ENCODE measurements at regions not wholly inside any gene's neighbourhood (a gene's known extent, or its start where the extent isn't known, plus 50 kb on each side); places are given as distances from the start of the nearest gene placed in this dataset.

- TF ChIP-seq ETS1 (IDR thresholded peaks at IDR 0.05) (no peak), POLR2AphosphoS5 (IDR thresholded peaks at IDR 0.05; ENCODE audit: low read depth) (no peak), EZH2 (IDR thresholded peaks at IDR 0.05; ENCODE audit: low read depth, unreplicated experiment) (no peak), NANOG (IDR thresholded peaks at IDR 0.05; ENCODE audit: borderline replicate concordance) (no peak), ZNF114 (CRISPR knock-in tag; IDR thresholded peaks at IDR 0.05) (no peak), CTCF (conservative IDR thresholded peaks at IDR 0.05; ENCODE audit: low read depth in 2 of 2) (no peak)
Measured at GRCh38 chr22:48937032-48937639, 890.5 kb downstream of the BRD1 start (continued).

- no peaks in the 10 kb centered on the region for H3K27me3 ChIP-seq (ENCODE audit: insufficient read depth)
- no peaks in the 10 kb centered on the region for H4K20me1 ChIP-seq (replicated peaks; ENCODE audit: insufficient read depth)
- no peak overlapping the region for H2AFZ ChIP-seq
- H3K4me3 ChIP-seq: no peak overlapping the region
- no peaks in the 10 kb centered on the region for H3K4me1 ChIP-seq (ENCODE audit: insufficient read depth)
- H3K4me2 ChIP-seq: no peak overlapping the region
- Mint-ChIP-seq H3K9me3 (peaks cover 31% of the 10 kb centered on the region), H3K27ac (no peak overlapping the region), H3K4me1 (no peaks in the 10 kb centered on the region), H3K36me3 (ENCODE audit: low read depth) (peaks cover 16% of the 10 kb centered on the region; the same call in 1 of the 3 replicates), H3K4me3 (no peak overlapping the region), H3K27me3 (ENCODE audit: insufficient read depth, low read depth, poor library complexity) (peaks cover 7% of the 10 kb centered on the region)
- ATAC-seq: no peak
- H3K27ac ChIP-seq (ENCODE audit: low read depth): no peak overlapping the region
- no peaks in the 10 kb centered on the region for H3K9me2 ChIP-seq (ENCODE audit: insufficient read depth)
- no peak for DNase-seq (ENCODE audit: low spot score)
- H3K79me2 ChIP-seq (replicated peaks; ENCODE audit: insufficient read depth): no peaks in the 10 kb centered on the region
- no peaks in the 10 kb centered on the region for H3F3A ChIP-seq (replicated peaks; ENCODE audit: low read depth)
- no peak for TF ChIP-seq ZNF331 (CRISPR knock-in tag; IDR thresholded peaks at IDR 0.05; ENCODE audit: low read depth)
- no peak for TF ChIP-seq STAT1 (IDR thresholded peaks at IDR 0.05; ENCODE audit: unreplicated experiment)
- H3K36me3 ChIP-seq (ENCODE audit: insufficient read depth): peaks cover 10% of the 10 kb centered on the region; the same call in 1 of the 2 replicates
Measured at GRCh38 chr22:48936391-48936790, 891.3 kb downstream of the BRD1 start.

GRCh38 chr22:48934446-48934845, 893.2 kb downstream of the BRD1 start:
- Histone ChIP-seq H3K9me2 (ENCODE audit: insufficient read depth) (no peaks in the 10 kb centered on the region), H3K27me3 (ENCODE audit: insufficient read depth) (no peaks in the 10 kb centered on the region), H2AFZ (no peak overlapping the region), H3K4me2 (no peak overlapping the region), H3K36me3 (ENCODE audit: insufficient read depth) (peaks cover 16% of the 10 kb centered on the region; the same call in 1 of the 2 replicates), H3F3A (replicated peaks; ENCODE audit: low read depth) (no peaks in the 10 kb centered on the region), H3K4me3 (no peak overlapping the region), H4K20me1 (replicated peaks; ENCODE audit: insufficient read depth) (no peaks in the 10 kb centered on the region), H3K27ac (ENCODE audit: low read depth) (no peak overlapping the region), H3K4me1 (ENCODE audit: insufficient read depth) (no peaks in the 10 kb centered on the region), H3K79me2 (replicated peaks; ENCODE audit: insufficient read depth) (no peaks in the 10 kb centered on the region)
- H3K4me3 Mint-ChIP-seq: no peak overlapping the region
- no peak for TF ChIP-seq CTCF (conservative IDR thresholded peaks at IDR 0.05; ENCODE audit: low read depth in 2 of 2)
- H3K4me1 Mint-ChIP-seq: no peaks in the 10 kb centered on the region; the same call in 2 of the 3 replicates
- H3K27me3 Mint-ChIP-seq (ENCODE audit: insufficient read depth, low read depth, poor library complexity): peaks cover 7% of the 10 kb centered on the region
- no peak overlapping the region for H3K27ac Mint-ChIP-seq
- peaks cover 31% of the 10 kb centered on the region for H3K9me3 Mint-ChIP-seq
- H3K36me3 Mint-ChIP-seq (ENCODE audit: low read depth): peaks cover 16% of the 10 kb centered on the region; the same call in 1 of the 3 replicates
- ATAC-seq (no peak), DNase-seq (ENCODE audit: low spot score) (no peak)

Measured in GM23338 (cell line).